OCI-LY1 (cell line): ENCODE measurements at regions not wholly inside any gene's neighbourhood (a gene's known extent, or its start where the extent isn't known, plus 50 kb on each side); places are given as distances from the start of the nearest gene placed in this dataset.

Experiments
- CTCF ChIP-seq: fragments of 200-600 bp; sonication (generic), shearing (Covaris generic); IDR thresholded peaks from 2 replicates; pipeline ENCODE4 v1.5.1; 2017; ENCODE audit warnings: mild to moderate bottlenecking, antibody characterized with exemption, low read length, moderate library complexity, mixed read lengths
- EZH2 ChIP-seq: fragments of 200-600 bp; sonication (generic), shearing (Covaris generic); IDR thresholded peaks from 2 replicates; pipeline ENCODE4 v1.8.0; 2017; ENCODE audit warnings: borderline replicate concordance, mixed run types, mild to moderate bottlenecking, antibody characterized with exemption, low read length, moderate library complexity, mixed read lengths

GRCh38 chr9:18233311-18233710, 240.6 kb upstream of the ADAMTSL1 start:
- TF ChIP-seq CTCF (no peak), EZH2 (no peak)
